ENCODE measurements at regions not wholly inside any gene's neighbourhood (a gene's known extent, or its start where the extent isn't known, plus 50 kb on each side); places are given as distances from the start of the nearest gene placed in this dataset.

DNA sequence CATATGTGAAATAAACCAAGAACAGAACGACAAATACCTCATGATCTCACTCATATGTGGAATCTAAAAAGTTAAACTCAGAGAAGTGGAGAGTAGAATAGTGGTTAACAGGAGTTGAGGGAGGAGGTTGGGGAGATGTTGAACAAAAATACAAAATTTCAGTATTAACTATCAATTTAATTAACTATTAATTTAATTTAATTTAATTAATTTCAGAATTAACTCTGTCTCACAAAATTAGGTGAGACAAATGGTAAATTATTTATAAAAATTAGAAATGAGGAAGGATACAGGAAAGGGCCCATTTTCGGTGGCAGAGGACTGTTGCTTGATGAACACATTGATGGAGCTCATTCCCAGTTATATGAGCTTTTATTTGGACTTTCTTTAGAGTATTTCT, 166.0 kb upstream of the FAM83B start:
- H3K27me3 ChIP-seq (ENCODE audit: insufficient read depth, low read length) = no peaks in the 10 kb centered on the region
- H4K8ac ChIP-seq (replicated peaks; ENCODE audit: insufficient read length, low read depth, low read length) = no peak overlapping the region
- H2BK15ac ChIP-seq (ENCODE audit: low read depth, low read length) = no peak overlapping the region
- H3K4me1 Mint-ChIP-seq = no peaks in the 10 kb centered on the region
- no peak overlapping the region for H2AFZ ChIP-seq (ENCODE audit: low read length)
- no peak overlapping the region for H2BK120ac ChIP-seq (ENCODE audit: low read depth, low read length, poor library complexity, severe bottlenecking)
- H3K27ac ChIP-seq (ENCODE audit: insufficient read length, low read depth, low read length) = no peak overlapping the region
- H3K27me3 Mint-ChIP-seq (ENCODE audit: low read depth) = peaks cover 34% of the 10 kb centered on the region
- no peak overlapping the region for H4K91ac ChIP-seq (ENCODE audit: insufficient read length, low read depth, low read length)
- no peak overlapping the region for H3K56ac ChIP-seq (ENCODE audit: insufficient read length, low read depth, low read length)
- H3T11ph ChIP-seq (ENCODE audit: low read length) = no peak overlapping the region
- DNase-seq = no peak
- no peaks in the 10 kb centered on the region for H3K9me3 ChIP-seq (ENCODE audit: control insufficient read depth, low read depth, low read length)
- no peaks in the 10 kb centered on the region for H3K23me2 ChIP-seq (ENCODE audit: insufficient read length, low read depth, low read length, poor library complexity, severe bottlenecking)
- no peak overlapping the region for H2BK12ac ChIP-seq (ENCODE audit: insufficient read length, low read depth, low read length)
- no peak overlapping the region for H3K9ac ChIP-seq (ENCODE audit: extremely low read depth, insufficient read length, low read length)
- WGBS (ENCODE audit: extremely low coverage, insufficient read length, low lambda C conversion rate) = no CpG with 5 or more reads among the region's 2 CpGs
- H2AK5ac ChIP-seq (ENCODE audit: insufficient read length, low read length) = no peak overlapping the region
- no peaks in the 10 kb centered on the region for H3K9me3 Mint-ChIP-seq
- no peak overlapping the region for H3K27ac Mint-ChIP-seq
- no peak overlapping the region for H3K4me2 ChIP-seq (ENCODE audit: insufficient read depth, insufficient read length, low read length)
- H3K14ac ChIP-seq (ENCODE audit: insufficient read depth, low read length) = no peak overlapping the region
- no peak overlapping the region for H2BK20ac ChIP-seq (ENCODE audit: low read depth, low read length, poor library complexity, severe bottlenecking)
- no peak overlapping the region for H3K4ac ChIP-seq (ENCODE audit: low read depth, low read length)
- H3K79me2 ChIP-seq (ENCODE audit: insufficient read depth, low read length) = no peaks in the 10 kb centered on the region
- H3K23ac ChIP-seq (ENCODE audit: insufficient read length, low read depth, low read length) = no peak overlapping the region
- H4K5ac ChIP-seq (ENCODE audit: insufficient read length, low read depth, low read length) = no peak overlapping the region
- TF ChIP-seq, protein P1, sequence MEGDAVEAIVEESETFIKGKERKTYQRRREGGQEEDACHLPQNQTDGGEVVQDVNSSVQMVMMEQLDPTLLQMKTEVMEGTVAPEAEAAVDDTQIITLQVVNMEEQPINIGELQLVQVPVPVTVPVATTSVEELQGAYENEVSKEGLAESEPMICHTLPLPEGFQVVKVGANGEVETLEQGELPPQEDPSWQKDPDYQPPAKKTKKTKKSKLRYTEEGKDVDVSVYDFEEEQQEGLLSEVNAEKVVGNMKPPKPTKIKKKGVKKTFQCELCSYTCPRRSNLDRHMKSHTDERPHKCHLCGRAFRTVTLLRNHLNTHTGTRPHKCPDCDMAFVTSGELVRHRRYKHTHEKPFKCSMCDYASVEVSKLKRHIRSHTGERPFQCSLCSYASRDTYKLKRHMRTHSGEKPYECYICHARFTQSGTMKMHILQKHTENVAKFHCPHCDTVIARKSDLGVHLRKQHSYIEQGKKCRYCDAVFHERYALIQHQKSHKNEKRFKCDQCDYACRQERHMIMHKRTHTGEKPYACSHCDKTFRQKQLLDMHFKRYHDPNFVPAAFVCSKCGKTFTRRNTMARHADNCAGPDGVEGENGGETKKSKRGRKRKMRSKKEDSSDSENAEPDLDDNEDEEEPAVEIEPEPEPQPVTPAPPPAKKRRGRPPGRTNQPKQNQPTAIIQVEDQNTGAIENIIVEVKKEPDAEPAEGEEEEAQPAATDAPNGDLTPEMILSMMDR (conservative IDR thresholded peaks at IDR 0.05) = no peak
- no peaks in the 10 kb centered on the region for H3K36me3 Mint-ChIP-seq (ENCODE audit: insufficient read depth in 1 of 3, low read depth in 3 of 3)
- no peak overlapping the region for H3K18ac ChIP-seq (ENCODE audit: insufficient read length, low read depth, low read length)
- H3K4me3 Mint-ChIP-seq = no peak overlapping the region
- no peaks in the 10 kb centered on the region for H3K79me1 ChIP-seq (ENCODE audit: insufficient read depth, low read depth, low read length, poor library complexity, severe bottlenecking)
- H4K20me1 ChIP-seq (ENCODE audit: control insufficient read depth, insufficient read depth, insufficient read length) = no peaks in the 10 kb centered on the region
- H2BK5ac ChIP-seq (ENCODE audit: insufficient read length, low read length) = no peak overlapping the region
- no peaks in the 10 kb centered on the region for H3K4me1 ChIP-seq (ENCODE audit: insufficient read depth, low read length)

Data from H9 (cell line).